Muscle layer of duodenum (tissue), 2 donors: ENCODE measurements at regions not wholly inside any gene's neighbourhood (a gene's known extent, or its start where the extent isn't known, plus 50 kb on each side); places are given as distances from the start of the nearest gene placed in this dataset.
"Not testable (repeated sequence)": the region's sequence is repeated elsewhere in the genome, so short reads cannot be mapped to it uniquely, and the experiment has no call there.

Experiments
- H3K27ac ChIP-seq: one replicate; pipeline ENCODE4 v1.7.0; 2013; ENCODE audit warnings: mild to moderate bottlenecking, low read length
- H3K27me3 ChIP-seq: one replicate; pipeline ENCODE4 v1.7.0; 2013; ENCODE audit warnings: low read depth, mild to moderate bottlenecking, control low read depth, low read length
- H3K36me3 ChIP-seq, 2 donors: one replicate each; pipeline ENCODE4 v1.7.0; 2013; ENCODE audit warnings: low read length in 2 of 2, control low read depth in 1 of 2, mild to moderate bottlenecking in 1 of 2; ENCODE audit not compliant: insufficient read depth in 2 of 2, control insufficient read depth in 1 of 2
- H3K4me1 ChIP-seq, 2 donors: one replicate each; pipeline ENCODE4 v1.7.0; 2013; ENCODE audit warnings: low read length in 2 of 2, mild to moderate bottlenecking in 2 of 2, control low read depth in 1 of 2, moderate library complexity in 1 of 2; ENCODE audit not compliant: insufficient read depth in 2 of 2, control insufficient read depth in 1 of 2
- H3K4me3 ChIP-seq, 2 donors: one replicate each; pipeline ENCODE4 v1.7.0; 2013; ENCODE audit warnings: low read length in 2 of 2, low read depth in 1 of 2, mild to moderate bottlenecking in 1 of 2
- H3K9me3 ChIP-seq, 2 donors: one replicate each; pipeline ENCODE4 v1.7.0; 2013; ENCODE audit warnings: low read length in 2 of 2, control low read depth in 1 of 2, mild to moderate bottlenecking in 1 of 2; ENCODE audit not compliant: control insufficient read depth in 1 of 2
- donor health status: healthy.

DNA sequence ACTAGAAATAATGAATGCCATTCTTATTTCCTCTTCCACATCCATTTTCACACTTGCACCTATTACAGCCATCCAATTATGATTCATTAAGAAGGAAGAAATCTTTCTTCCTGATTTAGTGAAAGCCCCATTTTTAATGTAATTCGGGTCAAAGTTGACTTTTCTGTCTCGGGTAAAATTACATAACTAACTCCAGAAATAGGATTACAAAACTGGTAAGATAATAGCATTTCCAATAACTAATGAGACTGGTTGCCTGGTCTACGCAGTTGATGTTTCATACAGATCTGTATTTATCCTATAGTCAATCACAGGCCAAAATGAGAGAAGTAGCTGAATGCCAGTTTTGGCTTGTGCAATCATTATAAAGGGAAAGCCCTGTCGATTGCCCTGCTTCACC lies 651.5 kb upstream of the NRP1 start:
- Histone ChIP-seq H3K36me3 (no peaks in the 10 kb centered on the region), H3K4me3 (no peak overlapping the region), H3K4me1 (no peaks in the 10 kb centered on the region), H3K27me3 (no peaks in the 10 kb centered on the region), H3K27ac (no peak overlapping the region), H3K9me3 (no peaks in the 10 kb centered on the region)

DNA sequence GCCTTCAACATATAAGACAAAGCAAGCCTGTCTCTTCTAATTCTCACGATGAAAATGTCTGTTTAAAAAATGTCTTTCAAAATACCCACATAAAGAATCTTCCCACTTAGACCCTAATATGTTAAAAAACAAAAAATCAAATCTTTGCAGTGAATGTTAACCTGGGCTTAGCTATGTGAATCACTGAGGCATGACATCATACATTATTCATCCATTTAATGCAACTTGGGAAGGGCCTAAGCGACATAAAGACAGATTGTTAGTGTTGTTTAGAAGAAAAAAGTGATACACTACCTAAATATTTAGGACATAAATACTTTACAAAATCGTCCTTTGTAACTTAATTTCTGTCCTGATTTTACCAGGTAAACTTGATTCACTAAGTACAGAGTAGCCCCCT lies 648.5 kb upstream of the NRP1 start:
- H3K4me1 ChIP-seq = no peaks in the 10 kb centered on the region
- H3K9me3 ChIP-seq = no peaks in the 10 kb centered on the region
- H3K4me3 ChIP-seq = no peak overlapping the region
- no peak overlapping the region for H3K27ac ChIP-seq
- no peaks in the 10 kb centered on the region for H3K27me3 ChIP-seq
- H3K36me3 ChIP-seq = no peaks in the 10 kb centered on the region

DNA sequence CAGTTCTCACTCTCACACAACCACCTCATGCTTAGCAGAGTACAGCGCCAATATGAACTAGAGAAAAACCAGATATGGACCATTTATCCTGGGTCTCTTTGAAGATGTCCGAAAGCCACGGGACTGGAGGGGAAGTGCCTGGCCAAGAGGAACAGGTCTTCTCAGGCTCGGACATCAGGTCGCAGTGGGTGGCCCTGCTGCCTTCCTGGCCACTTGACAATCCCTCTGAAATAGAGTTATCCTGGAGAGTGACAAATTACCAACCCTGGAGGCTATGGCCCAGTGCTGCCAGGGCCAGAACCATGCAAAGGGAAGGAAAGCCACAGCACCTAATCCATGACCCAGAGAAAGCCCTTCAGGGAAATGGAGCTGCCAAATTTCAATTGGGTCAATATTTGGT lies 646.8 kb upstream of the NRP1 start:
- no peaks in the 10 kb centered on the region for H3K4me1 ChIP-seq
- H3K4me3 ChIP-seq = no peak overlapping the region
- no peaks in the 10 kb centered on the region for H3K9me3 ChIP-seq
- H3K27me3 ChIP-seq = no peaks in the 10 kb centered on the region
- no peak overlapping the region for H3K27ac ChIP-seq
- no peaks in the 10 kb centered on the region for H3K36me3 ChIP-seq

DNA sequence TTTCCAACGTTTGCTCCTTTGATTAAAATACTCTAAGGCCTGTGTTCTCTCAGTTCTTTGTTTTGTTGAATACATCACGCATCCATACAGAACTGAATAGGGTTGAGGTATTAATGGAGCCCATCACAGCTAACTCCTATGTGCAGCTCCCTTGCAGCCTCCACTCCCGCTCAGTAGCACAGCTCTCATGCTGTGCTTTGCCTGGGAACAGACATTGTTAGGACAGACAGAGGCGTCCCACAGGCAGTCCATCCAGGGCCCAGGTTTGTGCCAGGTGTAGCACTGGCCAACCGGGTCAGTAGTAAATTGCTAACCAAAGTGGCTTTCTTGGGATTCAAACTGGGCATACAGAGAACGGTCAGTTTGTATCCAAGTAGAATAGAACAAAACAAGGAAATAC lies 644.7 kb upstream of the NRP1 start:
- no peaks in the 10 kb centered on the region for H3K4me1 ChIP-seq
- H3K27me3 ChIP-seq = no peaks in the 10 kb centered on the region
- H3K9me3 ChIP-seq = no peaks in the 10 kb centered on the region
- no peak overlapping the region for H3K27ac ChIP-seq
- H3K36me3 ChIP-seq = no peaks in the 10 kb centered on the region
- no peak overlapping the region for H3K4me3 ChIP-seq

DNA sequence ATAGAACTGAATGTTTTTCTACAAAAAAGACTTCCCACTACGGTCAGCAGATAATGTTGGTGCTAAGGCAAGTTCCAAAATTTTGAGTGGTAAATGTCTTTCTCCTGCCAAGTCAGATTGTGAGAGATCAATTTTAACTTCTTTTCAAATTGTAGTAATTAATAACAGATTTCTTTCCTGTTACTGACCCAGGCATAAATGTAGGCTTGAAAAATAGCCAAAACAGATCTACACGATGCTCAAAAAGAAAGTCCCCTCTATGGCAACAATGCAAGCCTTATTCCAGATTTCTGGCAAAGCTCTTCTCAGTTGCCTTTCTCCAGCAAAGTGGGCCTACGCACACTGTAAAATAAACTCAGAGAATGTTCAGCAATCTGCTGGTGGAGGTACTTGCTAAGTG lies 641.0 kb upstream of the NRP1 start:
- Histone ChIP-seq H3K27me3 (no peaks in the 10 kb centered on the region), H3K4me3 (no peak overlapping the region), H3K27ac (no peak overlapping the region), H3K9me3 (no peaks in the 10 kb centered on the region), H3K36me3 (no peaks in the 10 kb centered on the region), H3K4me1 (no peaks in the 10 kb centered on the region)

DNA sequence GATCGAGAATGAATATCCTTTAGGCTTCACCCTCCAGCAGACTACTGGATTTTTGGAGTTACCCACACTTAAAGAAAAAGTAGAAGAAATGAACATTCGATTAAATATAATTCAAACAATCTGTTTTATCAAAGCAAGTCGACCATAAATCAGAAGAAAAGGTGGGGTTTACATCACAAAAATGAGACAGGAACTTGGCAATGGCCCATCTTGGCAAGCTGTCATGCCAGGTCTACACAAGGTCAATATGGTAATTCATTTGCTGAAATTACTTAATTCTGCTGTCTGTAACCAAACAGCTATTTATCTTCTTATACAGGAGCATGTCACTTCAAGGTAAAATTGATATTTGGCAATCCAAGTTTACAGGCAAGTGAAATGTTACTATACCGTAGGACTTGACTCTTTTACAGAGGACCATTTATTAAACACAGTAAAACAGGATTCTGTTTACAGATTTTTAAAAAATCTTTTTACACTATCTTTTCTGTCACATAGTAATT lies 640.6 kb upstream of the NRP1 start:
- no peaks in the 10 kb centered on the region for H3K36me3 ChIP-seq
- H3K27me3 ChIP-seq = no peaks in the 10 kb centered on the region
- H3K9me3 ChIP-seq = no peaks in the 10 kb centered on the region
- no peak overlapping the region for H3K27ac ChIP-seq
- no peaks in the 10 kb centered on the region for H3K4me1 ChIP-seq
- H3K4me3 ChIP-seq = no peak overlapping the region

DNA sequence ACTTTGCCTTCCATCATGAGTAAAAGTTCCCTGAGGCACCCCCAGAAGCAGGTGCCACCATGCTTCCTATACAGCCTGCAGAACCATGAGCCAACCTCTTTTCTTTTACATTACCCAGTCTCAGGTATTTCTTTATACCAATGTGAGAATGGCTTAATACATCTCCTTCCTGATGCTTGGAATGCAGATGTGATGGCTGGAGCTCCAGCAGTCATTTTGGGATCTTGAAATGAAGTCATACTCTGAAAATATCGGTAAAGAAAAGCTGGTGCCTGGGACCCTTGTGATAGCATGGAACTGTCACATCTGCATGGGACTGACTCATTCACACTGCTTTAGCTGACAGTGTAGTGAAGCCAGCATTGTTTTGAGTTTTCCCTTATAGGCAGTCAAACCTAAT lies 634.5 kb upstream of the NRP1 start:
- Histone ChIP-seq H3K4me1 (no peaks in the 10 kb centered on the region), H3K4me3 (no peak overlapping the region), H3K27me3 (no peaks in the 10 kb centered on the region), H3K27ac (no peak overlapping the region), H3K36me3 (no peaks in the 10 kb centered on the region), H3K9me3 (no peaks in the 10 kb centered on the region)

DNA sequence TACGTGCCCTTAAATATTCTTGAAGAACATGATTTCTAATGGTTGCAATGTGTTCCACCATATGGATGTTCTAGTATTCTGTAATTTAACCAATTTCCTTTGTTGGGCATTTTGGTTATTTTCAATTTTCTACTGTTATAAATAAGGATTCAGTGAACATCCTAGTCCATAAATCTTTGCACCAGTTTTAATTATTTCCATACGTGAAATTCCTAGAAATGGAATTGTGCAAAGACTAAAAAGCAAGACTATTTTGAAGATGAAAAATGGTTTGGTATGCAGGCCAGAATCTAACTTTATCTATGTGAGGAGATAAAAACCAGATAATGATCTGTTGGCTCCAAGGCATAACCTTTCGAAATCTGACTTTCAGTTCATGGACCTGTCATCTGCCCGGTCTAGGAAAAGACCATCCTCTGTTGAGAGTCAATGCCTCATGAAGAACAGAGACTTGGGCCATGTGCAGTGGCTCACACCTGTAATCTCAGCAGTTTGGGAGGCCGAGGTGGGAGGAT lies 633.2 kb upstream of the NRP1 start:
- Histone ChIP-seq H3K9me3 (no peaks in the 10 kb centered on the region), H3K27me3 (no peaks in the 10 kb centered on the region), H3K4me1 (no peaks in the 10 kb centered on the region), H3K36me3 (no peaks in the 10 kb centered on the region), H3K4me3 (no peak overlapping the region), H3K27ac (no peak overlapping the region)

DNA sequence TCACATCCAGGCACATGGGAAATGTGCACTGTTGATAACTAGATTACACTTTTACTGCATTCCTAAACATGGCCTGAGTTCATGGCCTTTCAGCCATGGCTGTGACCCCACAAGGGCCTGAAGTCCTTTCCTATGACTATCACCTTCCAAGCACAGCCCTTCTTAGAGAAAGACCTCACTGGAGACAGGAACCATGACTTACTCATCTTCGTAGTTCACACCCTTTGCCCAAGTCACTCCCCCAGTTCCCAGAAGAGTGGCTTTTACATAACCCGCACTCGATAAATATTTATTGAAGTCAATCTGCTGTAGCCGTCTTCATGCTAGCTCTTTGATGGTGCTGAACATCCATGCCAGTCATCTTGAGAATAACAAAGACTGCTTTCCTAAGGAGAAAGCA lies 632.5 kb upstream of the NRP1 start:
- H3K36me3 ChIP-seq = no peaks in the 10 kb centered on the region
- H3K27me3 ChIP-seq = no peaks in the 10 kb centered on the region
- no peak overlapping the region for H3K4me3 ChIP-seq
- H3K9me3 ChIP-seq = no peaks in the 10 kb centered on the region
- no peaks in the 10 kb centered on the region for H3K4me1 ChIP-seq
- no peak overlapping the region for H3K27ac ChIP-seq

DNA sequence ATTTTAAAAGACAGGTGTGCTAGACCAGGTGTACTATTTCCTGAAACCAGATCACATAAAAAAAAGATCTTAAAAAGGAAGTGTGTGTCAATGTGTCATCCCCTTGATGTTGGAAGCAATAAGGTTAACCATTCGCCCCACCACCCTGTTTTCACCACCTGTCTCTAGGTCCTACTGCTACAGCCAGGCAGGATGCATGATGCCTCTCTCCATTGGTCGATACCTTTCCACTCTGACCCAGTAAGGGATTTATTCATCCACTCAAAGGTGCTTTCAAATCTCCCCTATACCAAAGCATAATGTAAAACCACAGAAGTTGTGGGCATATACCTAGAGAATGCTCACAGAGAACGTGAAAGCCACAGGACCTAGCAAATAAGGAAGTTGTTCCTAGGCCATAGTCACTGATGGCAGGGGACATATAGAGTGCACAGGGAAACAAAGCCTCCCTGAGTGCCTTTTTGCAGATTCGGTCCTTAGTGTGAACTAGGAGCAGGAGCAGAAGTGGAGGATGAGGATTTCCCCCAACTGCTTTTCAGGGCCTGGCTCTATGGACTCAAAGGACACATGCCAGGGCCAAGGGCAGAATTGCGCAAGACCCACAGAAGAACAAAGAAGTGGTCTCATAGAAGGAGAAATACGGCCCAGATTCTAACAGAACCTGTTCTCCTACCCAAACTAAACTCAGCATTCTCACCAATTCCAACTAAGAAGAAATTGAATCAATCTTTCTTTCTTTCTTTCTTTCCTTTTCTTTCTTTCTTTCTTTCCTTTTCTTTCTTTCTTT lies 631.5 kb upstream of the NRP1 start:
- Histone ChIP-seq H3K27ac (no peak overlapping the region), H3K4me1 (no peaks in the 10 kb centered on the region), H3K9me3 (no peaks in the 10 kb centered on the region), H3K36me3 (no peaks in the 10 kb centered on the region), H3K4me3 (no peak overlapping the region), H3K27me3 (no peaks in the 10 kb centered on the region)

DNA sequence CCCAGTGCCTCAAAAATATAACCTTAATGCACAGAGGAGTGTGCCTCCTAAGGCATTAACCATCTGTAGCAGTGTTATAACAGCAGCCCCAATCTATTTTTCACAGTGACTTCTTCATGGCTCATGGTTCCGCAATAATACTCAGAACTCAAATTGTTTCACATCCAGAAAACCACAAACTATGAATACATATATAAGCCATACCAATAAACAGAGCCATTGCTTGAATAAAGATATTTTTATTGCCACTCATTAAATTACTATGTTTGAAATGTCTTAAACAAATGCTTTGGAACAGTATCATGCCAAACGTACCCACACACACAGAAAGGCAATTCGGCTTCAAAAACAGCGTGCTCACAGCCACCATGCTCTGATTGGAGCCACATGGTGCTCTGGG lies 629.3 kb upstream of the NRP1 start:
- Histone ChIP-seq H3K9me3 (no peaks in the 10 kb centered on the region), H3K4me3 (no peak overlapping the region), H3K27ac (no peak overlapping the region), H3K36me3 (no peaks in the 10 kb centered on the region), H3K4me1 (no peaks in the 10 kb centered on the region), H3K27me3 (no peaks in the 10 kb centered on the region)

DNA sequence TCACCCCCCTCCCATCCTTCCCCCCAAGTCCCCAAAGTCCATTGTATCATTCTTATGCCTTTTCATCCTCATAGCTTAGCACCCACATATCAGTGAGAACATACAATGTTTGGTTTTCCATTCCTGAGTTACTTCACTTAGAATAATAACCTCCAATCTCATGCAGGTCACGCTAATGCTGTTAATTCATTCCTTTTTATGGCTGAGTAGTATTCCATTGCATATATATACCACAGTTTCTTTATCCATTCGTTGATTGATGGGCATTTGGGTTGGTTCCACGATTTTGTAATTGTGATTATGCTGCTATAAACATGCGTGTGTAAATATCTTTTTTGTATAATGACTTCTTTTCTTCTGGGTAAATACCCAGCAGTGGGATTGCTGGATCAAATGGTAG lies 621.9 kb upstream of the NRP1 start:
- not testable (repeated sequence) for H3K27me3 ChIP-seq, H3K4me1 ChIP-seq, H3K27ac ChIP-seq

More for the DNA sequence above, 621.9 kb upstream of the NRP1 start:
- not testable (repeated sequence) for H3K9me3 ChIP-seq, H3K36me3 ChIP-seq, H3K4me3 ChIP-seq
